ENCODE measurements at regions not wholly inside any gene's neighbourhood (a gene's known extent, or its start where the extent isn't known, plus 50 kb on each side); places are given as distances from the start of the nearest gene placed in this dataset.

DNA sequence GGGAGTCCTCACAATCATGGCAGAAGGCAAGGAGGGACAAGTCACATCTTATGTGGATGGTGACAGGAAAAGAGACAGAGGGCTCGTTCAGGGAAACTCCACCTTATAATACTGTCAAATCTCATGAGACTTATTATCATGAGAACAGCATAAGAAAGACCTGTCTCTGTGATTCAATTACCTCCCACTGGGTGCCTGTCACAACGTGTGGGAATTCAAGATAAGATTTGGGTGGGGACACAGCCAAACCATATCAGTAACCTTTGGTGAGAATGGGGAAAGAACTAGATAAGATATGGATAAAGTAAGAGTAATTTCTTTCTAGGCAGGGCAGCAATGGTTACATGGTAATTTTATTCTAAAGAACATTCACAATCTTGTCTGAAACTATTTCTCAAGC lies 344.9 kb upstream of the KLF12 start (continued):
- TF ChIP-seq, protein P1, sequence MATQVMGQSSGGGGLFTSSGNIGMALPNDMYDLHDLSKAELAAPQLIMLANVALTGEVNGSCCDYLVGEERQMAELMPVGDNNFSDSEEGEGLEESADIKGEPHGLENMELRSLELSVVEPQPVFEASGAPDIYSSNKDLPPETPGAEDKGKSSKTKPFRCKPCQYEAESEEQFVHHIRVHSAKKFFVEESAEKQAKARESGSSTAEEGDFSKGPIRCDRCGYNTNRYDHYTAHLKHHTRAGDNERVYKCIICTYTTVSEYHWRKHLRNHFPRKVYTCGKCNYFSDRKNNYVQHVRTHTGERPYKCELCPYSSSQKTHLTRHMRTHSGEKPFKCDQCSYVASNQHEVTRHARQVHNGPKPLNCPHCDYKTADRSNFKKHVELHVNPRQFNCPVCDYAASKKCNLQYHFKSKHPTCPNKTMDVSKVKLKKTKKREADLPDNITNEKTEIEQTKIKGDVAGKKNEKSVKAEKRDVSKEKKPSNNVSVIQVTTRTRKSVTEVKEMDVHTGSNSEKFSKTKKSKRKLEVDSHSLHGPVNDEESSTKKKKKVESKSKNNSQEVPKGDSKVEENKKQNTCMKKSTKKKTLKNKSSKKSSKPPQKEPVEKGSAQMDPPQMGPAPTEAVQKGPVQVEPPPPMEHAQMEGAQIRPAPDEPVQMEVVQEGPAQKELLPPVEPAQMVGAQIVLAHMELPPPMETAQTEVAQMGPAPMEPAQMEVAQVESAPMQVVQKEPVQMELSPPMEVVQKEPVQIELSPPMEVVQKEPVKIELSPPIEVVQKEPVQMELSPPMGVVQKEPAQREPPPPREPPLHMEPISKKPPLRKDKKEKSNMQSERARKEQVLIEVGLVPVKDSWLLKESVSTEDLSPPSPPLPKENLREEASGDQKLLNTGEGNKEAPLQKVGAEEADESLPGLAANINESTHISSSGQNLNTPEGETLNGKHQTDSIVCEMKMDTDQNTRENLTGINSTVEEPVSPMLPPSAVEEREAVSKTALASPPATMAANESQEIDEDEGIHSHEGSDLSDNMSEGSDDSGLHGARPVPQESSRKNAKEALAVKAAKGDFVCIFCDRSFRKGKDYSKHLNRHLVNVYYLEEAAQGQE (IDR thresholded peaks at IDR 0.05; ENCODE audit: low read depth, low read length), result no peak
- no peak for TF ChIP-seq TCF12 (IDR thresholded peaks at IDR 0.05)
- no peak for TF ChIP-seq NFIC (IDR thresholded peaks at IDR 0.05; ENCODE audit: borderline replicate concordance)

DNA sequence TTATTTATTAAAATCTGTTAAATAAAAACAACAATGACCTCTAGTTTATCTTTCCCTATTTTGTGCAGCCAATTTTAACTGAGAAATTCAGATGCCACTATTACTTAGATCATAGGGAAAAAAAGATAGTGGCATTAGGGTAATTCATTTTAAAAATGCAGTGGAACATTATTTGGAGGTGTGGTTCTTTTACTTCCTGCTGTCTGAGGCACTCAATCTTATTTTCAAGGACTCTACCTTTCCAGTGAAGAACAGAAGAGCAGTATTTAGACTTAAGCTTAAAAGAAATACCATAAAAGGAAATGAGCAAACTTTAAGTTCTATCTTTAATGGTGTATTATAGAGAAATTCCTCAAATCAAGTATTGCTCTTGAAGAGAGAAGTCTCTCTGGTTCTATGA lies 342.6 kb upstream of the KLF12 start:
- Histone ChIP-seq H3F3A (replicated peaks; ENCODE audit: insufficient read depth) (no peaks in the 10 kb centered on the region), H4K20me1 (ENCODE audit: insufficient read depth) (no peaks in the 10 kb centered on the region), H2AFZ (ENCODE audit: low read depth) (no peak overlapping the region), H3K4me1 (ENCODE audit: control insufficient read depth in 1 of 2, insufficient read depth in 2 of 2, low read depth in 1 of 2, low read length in 1 of 2) (no peaks in the 10 kb centered on the region), H3K9me2 (no peaks in the 10 kb centered on the region), H3K79me2 (ENCODE audit: insufficient read depth) (no peaks in the 10 kb centered on the region), H3K9me3 (no peaks in the 10 kb centered on the region), H3K4me2 (no peak overlapping the region), H3K27me3 (ENCODE audit: insufficient read depth) (no peaks in the 10 kb centered on the region), H3K4me3 (ENCODE audit: low read depth in 2 of 2, low read length in 1 of 2) (no peak overlapping the region), H3K36me3 (replicated peaks in 1 of 2; ENCODE audit: control insufficient read depth in 1 of 2, insufficient read depth in 2 of 2, low read length in 1 of 2) (no peaks in the 10 kb centered on the region), H3K9ac (no peak overlapping the region), H3K27ac (ENCODE audit: low read depth in 2 of 2, low read length in 1 of 2) (no peak overlapping the region)
- POLR2A ChIA-PET, result no interaction called here
- CTCF ChIA-PET, result no interaction called here
- TF ChIP-seq TCF12 (IDR thresholded peaks at IDR 0.05) (no peak), FOXM1 (IDR thresholded peaks at IDR 0.05; ENCODE audit: low read depth) (no peak), POLR2AphosphoS5 (IDR thresholded peaks at IDR 0.05; ENCODE audit: low read depth, low read length) (no peak), RXRA (IDR thresholded peaks at IDR 0.05; ENCODE audit: borderline replicate concordance, low read depth) (no peak), EP300 (IDR thresholded peaks at IDR 0.05; ENCODE audit: borderline replicate concordance in 1 of 2, low read depth in 1 of 2, low read length in 1 of 2) (no peak), CHD2 (IDR thresholded peaks at IDR 0.05; ENCODE audit: low read length, partially characterized antibody) (no peak), EZH2phosphoT487 (IDR thresholded peaks at IDR 0.05; ENCODE audit: borderline replicate concordance, low read depth) (no peak), FOXJ3 (CRISPR knock-in tag; IDR thresholded peaks at IDR 0.05) (no peak), NRF1 (IDR thresholded peaks at IDR 0.05; ENCODE audit: low read depth, low read length) (no peak)
- TF ChIP-seq, protein P2, sequence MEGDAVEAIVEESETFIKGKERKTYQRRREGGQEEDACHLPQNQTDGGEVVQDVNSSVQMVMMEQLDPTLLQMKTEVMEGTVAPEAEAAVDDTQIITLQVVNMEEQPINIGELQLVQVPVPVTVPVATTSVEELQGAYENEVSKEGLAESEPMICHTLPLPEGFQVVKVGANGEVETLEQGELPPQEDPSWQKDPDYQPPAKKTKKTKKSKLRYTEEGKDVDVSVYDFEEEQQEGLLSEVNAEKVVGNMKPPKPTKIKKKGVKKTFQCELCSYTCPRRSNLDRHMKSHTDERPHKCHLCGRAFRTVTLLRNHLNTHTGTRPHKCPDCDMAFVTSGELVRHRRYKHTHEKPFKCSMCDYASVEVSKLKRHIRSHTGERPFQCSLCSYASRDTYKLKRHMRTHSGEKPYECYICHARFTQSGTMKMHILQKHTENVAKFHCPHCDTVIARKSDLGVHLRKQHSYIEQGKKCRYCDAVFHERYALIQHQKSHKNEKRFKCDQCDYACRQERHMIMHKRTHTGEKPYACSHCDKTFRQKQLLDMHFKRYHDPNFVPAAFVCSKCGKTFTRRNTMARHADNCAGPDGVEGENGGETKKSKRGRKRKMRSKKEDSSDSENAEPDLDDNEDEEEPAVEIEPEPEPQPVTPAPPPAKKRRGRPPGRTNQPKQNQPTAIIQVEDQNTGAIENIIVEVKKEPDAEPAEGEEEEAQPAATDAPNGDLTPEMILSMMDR (IDR thresholded peaks at IDR 0.05), result no peak
- TF ChIP-seq, protein P3, sequence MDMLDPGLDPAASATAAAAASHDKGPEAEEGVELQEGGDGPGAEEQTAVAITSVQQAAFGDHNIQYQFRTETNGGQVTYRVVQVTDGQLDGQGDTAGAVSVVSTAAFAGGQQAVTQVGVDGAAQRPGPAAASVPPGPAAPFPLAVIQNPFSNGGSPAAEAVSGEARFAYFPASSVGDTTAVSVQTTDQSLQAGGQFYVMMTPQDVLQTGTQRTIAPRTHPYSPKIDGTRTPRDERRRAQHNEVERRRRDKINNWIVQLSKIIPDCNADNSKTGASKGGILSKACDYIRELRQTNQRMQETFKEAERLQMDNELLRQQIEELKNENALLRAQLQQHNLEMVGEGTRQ (IDR thresholded peaks at IDR 0.05; ENCODE audit: borderline replicate concordance, low read depth, low read length), result no peak
- TF ChIP-seq, protein P1 (IDR thresholded peaks at IDR 0.05; ENCODE audit: low read depth, low read length), result no peak
- no peak for DNase-seq
